ENCODE measurements at regions not wholly inside any gene's neighbourhood (a gene's known extent, or its start where the extent isn't known, plus 50 kb on each side); places are given as distances from the start of the nearest gene placed in this dataset.

DNA sequence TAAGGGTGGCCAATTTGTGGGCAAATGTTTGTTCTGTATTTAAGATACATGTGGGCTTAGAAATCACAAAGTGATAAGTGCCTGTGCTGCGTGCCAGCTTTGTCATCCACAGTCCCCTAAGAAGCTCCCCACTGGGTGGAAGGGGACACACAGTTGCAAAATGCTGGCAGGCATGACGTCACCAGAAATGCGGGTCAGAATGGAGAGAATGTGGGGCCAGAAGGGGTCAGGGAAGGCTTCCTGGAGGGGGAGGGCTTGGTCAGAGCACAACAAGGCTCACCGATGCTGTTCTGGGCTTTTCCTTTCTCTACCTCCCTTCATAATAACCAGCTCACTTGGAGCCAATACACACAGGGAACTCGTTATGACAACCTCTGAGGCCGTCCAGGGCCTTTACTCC, 207.3 kb downstream of the URI1 start:
- H3K4me1 ChIP-seq, result no peaks in the 10 kb centered on the region
- ATAC-seq (no peak), DNase-seq (no peak)
- intact Hi-C loops (cut with DNase I), result no loop called here
- H3K36me3 ChIP-seq, result no peaks in the 10 kb centered on the region
- no peak overlapping the region for H3K4me3 ChIP-seq
- TF ChIP-seq POLR2A (IDR thresholded peaks at IDR 0.05), result no peak
- TF ChIP-seq, protein P1, sequence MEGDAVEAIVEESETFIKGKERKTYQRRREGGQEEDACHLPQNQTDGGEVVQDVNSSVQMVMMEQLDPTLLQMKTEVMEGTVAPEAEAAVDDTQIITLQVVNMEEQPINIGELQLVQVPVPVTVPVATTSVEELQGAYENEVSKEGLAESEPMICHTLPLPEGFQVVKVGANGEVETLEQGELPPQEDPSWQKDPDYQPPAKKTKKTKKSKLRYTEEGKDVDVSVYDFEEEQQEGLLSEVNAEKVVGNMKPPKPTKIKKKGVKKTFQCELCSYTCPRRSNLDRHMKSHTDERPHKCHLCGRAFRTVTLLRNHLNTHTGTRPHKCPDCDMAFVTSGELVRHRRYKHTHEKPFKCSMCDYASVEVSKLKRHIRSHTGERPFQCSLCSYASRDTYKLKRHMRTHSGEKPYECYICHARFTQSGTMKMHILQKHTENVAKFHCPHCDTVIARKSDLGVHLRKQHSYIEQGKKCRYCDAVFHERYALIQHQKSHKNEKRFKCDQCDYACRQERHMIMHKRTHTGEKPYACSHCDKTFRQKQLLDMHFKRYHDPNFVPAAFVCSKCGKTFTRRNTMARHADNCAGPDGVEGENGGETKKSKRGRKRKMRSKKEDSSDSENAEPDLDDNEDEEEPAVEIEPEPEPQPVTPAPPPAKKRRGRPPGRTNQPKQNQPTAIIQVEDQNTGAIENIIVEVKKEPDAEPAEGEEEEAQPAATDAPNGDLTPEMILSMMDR (IDR thresholded peaks at IDR 0.05), result no peak
- WGBS, 4 donors, result 46 to 63% (median 61%) methylated on average over 6 of the region's 6 CpGs
- peaks cover 0 to 22% (median 0%) of the 10 kb centered on the region in 9 donors for H3K27me3 ChIP-seq
- H3K27ac ChIP-seq, result no peak overlapping the region
- no peaks in the 10 kb centered on the region for H3K9me3 ChIP-seq

DNA sequence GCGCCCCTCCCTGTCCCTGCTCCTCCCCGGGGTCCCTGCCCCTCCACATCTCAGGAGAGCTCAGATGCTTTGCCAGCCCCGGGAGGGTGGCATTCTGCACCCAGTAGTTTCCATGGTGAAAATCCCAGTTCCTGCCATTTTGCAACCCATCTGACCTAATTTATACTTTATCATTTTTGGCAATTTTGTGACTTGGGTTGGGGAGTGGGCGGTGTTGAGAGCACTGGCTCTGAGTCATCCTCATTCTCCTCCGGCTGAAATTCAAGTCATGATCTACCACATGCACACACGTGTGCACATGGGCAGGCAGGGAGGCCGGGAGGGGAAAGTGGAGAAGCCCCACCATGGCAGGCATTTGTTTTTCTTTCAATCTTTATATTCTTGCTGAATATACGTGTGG, 208.6 kb downstream of the URI1 start:
- peaks cover 0 to 25% (median 0%) of the 10 kb centered on the region in 9 donors for H3K27me3 ChIP-seq
- H3K36me3 ChIP-seq, result no peaks in the 10 kb centered on the region
- H3K4me3 ChIP-seq, result no peak overlapping the region
- no peaks in the 10 kb centered on the region for H3K4me1 ChIP-seq
- ATAC-seq (no peak), DNase-seq (no peak)
- H3K9me3 ChIP-seq, result no peaks in the 10 kb centered on the region
- WGBS, 4 donors, result 65 to 71% (median 66%) methylated on average over 8 of the region's 8 CpGs
- intact Hi-C loops (cut with DNase I), result no loop called here
- no peak for TF ChIP-seq POLR2A (IDR thresholded peaks at IDR 0.05)
- TF ChIP-seq, protein P1 (IDR thresholded peaks at IDR 0.05), result no peak
- no peak overlapping the region for H3K27ac ChIP-seq

DNA sequence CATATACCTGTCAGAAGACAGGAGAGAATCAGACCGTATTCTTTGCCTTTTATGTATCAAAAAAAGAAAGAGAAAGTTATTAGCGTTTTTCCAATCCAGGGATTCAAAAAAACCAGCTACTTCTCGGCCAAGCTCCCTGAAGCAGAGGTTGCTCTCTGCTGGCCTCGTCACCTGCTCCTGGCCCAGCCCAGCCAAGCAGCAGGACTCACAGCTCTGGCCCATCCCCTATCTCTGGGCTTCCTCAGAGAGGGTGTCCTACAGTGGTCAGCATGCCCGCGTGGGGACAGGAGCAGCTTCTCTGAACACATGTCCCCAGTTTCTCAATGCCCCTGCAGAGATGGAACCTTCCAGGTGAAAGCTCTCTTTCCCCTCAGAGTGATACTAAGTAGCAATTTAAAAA, 209.0 kb downstream of the URI1 start:
- 55 to 78% (median 65%) methylated on average over 6 of the region's 6 CpGs for WGBS, 4 donors
- H3K4me1 ChIP-seq, result no peaks in the 10 kb centered on the region
- no peak for ATAC-seq
- no peak overlapping the region for H3K27ac ChIP-seq
- no peaks in the 10 kb centered on the region for H3K36me3 ChIP-seq
- H3K9me3 ChIP-seq, result no peaks in the 10 kb centered on the region
- H3K27me3 ChIP-seq, result peaks cover 0 to 29% (median 0%) of the 10 kb centered on the region in 9 donors
- intact Hi-C loops (cut with DNase I), result no loop called here
- TF ChIP-seq, protein P1 (IDR thresholded peaks at IDR 0.05), result no peak
- TF ChIP-seq POLR2A (IDR thresholded peaks at IDR 0.05), result no peak
- no peak for DNase-seq
- no peak overlapping the region for H3K4me3 ChIP-seq

DNA sequence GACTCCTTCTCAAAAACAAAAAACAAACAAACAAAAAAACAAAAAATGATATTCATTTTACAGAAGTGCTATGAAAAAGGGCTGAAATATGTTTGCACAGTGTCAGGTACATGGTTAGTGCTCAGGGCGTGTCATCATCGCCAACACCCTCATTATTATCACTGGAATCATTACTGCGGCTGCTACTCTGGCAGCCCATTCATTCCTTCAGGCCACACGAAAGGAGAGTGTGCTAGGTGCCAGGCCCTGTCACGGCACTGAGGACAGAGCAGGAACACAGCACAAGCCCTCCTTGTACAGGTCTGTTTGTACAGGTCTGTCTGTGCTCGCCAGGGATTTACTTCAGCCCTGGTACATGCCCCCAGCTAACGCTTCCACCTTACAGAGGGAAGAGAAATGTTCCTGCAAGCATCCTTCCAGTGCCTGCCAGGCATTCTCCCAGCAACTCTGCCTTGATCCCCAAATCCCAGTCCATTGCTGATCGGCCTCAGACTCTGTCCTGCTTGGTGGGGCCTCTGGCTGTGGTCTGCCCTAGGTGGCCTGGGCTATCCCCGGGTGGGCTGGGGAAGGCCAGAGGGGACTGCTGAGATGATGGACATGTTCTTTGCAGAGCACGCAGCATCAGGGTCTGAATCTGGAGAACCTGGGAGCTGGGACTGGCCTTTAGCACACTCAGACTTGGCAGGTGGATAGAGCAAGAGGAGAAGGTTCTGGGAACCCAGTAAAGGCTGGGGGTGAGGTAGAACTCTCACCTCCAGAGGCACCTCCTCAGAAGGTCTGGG, 210.7 kb downstream of the URI1 start:
- H3K36me3 ChIP-seq, result no peaks in the 10 kb centered on the region
- no peak for DNase-seq
- no peaks in the 10 kb centered on the region for H3K9me3 ChIP-seq
- H3K27ac ChIP-seq, result no peak overlapping the region
- H3K27me3 ChIP-seq, result peaks cover 0 to 22% (median 0%) of the 10 kb centered on the region in 9 donors
- H3K4me1 ChIP-seq, result no peaks in the 10 kb centered on the region
- 76 to 83% (median 80%) methylated on average over 9 to 10 of the region's 10 CpGs for WGBS, 4 donors
- no peak for ATAC-seq
- no peak overlapping the region for H3K4me3 ChIP-seq
- intact Hi-C loops (cut with DNase I), result no loop called here
- TF ChIP-seq, protein P1 (IDR thresholded peaks at IDR 0.05), result no peak
- no peak for TF ChIP-seq POLR2A (IDR thresholded peaks at IDR 0.05)

Data from heart left ventricle (tissue), 16 donors.